Jurkat, Clone E6-1 (cell line): ENCODE measurements at regions not wholly inside any gene's neighbourhood (a gene's known extent, or its start where the extent isn't known, plus 50 kb on each side); places are given as distances from the start of the nearest gene placed in this dataset.

ENCODE experiments used
- DNase-seq: peaks from one replicate; pipeline ENCODE4 v3.0.0-alpha.2; 2011; ENCODE audit warnings: low read depth, low spot score
- H3K4me3 ChIP-seq: 2 replicates; pipeline ENCODE4 v1.5.1; 2011; ENCODE audit warnings: mild to moderate bottlenecking, low read length, control low read depth, moderate library complexity

DNA sequence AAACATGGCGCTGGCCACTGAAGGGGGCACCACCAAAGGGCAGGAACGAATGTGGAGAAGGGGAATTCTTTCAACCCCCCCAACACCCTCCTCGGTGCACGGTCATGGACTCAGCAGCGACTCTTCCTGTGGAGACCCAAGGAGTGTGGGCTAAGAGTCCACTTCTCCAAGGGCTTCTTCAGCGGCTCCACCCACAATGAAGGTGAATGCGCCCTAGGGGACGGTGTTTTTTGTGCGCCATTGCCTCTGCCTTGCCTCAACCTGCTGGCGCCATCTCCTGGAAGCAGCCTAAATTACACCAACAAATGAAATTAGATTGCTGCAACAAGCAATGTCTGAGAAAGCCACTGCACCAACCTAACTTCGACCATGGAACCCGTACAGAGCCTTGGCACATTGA, 169.2 kb upstream of the MAGEB18 start:
- H3K4me3 ChIP-seq, result no peak overlapping the region
- peak; percentile 37 for DNase-seq

DNA sequence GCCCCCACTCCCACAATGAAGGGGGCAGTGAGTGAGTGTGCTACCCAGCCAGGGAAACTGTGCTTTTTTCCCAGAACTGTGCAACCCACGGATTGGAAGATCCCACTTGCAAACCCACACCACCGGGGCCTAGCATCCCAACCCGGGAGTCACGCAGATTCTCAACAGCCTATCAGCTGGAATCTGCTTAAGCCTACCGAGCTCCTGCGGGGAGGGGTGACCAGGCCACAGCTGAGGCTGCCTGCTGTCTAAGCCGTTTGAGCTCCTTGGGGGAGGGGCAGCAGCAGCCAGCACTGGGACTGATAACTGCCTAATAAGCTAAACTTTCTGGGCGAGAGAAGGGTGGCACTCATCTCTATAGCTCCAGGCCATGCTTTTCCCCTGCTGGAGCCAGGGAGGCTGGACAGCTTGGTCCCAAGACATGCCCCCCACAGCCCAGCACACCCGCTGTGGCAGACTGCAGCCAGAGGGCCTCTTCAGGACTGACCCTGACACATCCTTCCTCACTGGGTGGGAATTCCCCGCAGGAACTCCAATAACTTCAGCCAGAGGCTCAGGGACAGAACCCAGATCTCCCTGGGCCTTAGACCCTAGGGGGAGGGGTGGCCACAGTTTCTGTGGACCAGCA, 161.3 kb upstream of the MAGEB18 start:
- no peak overlapping the region for H3K4me3 ChIP-seq
- no peak for DNase-seq

DNA sequence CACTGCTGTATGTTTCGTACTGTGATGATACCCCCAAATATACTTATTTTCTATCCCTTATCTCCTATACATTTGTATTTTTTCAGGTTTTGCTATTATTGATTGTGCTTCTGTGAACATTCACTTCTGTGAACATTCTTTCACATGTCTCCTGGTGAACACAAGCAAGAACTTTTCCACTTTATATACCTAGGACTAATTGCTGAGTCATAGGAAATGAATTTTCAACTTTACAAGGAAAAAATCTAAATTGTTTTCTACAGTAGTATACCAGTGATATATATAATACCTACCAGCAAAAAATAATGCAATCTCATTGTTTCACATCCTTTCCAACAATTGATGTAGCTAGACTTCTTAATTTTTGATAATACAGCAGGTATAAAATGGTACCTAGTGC, 139.5 kb upstream of the MAGEB18 start:
- DNase-seq, result no peak
- H3K4me3 ChIP-seq, result no peak overlapping the region

DNA sequence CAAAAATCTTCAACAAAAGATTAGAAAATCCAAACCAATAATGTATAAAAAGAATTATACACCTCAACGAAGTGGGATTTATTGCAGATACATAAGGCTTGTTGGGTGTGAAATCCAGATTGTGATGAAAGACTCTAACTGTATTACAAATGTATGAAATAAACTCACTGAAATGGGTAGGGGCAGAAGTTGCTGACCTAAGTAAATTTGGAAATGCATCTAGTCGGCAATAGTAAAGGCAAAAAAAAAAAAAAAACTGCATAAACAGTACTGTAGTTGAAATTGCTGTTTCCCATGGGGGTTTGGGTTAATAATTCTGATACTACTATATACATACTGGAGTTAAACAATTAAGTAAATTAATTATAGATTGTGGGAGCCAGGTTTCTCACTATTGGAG, 130.7 kb upstream of the MAGEB18 start:
- no peak for DNase-seq
- H3K4me3 ChIP-seq, result no peak overlapping the region

DNA sequence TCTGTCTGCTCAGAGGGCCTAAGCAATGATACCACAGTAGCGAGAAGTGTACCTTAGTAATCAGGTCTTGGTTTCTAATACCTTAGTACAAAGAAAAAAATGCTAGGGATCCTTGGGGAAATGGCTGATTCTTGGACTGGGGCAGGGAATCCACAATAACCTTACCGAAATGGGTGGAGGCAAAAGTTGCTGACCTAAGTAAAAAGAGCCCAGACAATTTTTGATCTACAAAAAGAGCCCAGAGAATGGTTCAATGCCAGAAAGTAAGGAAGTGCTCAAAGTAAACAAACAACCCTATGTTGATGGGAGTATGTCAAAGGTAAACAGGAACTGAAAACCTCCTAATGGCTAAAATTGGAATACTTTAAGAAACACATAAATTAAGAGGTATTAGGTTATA, 130.1 kb upstream of the MAGEB18 start:
- H3K4me3 ChIP-seq, result no peak overlapping the region
- DNase-seq, result no peak

GRCh38 chrX:26008691-26009090, 129.5 kb upstream of the MAGEB18 start:
- DNase-seq, result no peak
- H3K4me3 ChIP-seq, result no peak overlapping the region

- H3K4me3 ChIP-seq, result no peak overlapping the region
- no peak for DNase-seq
Measured at GRCh38 chrX:26019386-26019785, 118.8 kb upstream of the MAGEB18 start.

DNA sequence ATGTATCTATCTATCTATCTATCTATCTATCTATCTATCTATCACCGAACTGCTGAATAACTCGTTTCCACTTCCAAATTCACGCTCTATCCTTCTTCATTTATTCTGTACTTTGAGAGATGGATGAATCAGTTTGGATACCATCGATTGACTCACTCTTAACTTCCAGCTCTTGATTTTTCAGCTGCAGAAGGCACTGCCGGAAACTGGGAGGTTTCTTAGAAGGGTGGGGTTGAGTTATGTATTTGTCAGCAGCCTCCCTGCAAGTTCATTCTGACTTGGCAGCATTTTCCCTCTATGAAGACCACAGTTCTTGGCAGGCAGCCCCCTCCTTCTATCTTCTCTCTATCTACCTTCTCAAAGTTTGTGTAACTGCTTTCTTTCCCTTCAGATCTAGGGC, 112.0 kb upstream of the MAGEB18 start:
- no peak for DNase-seq
- H3K4me3 ChIP-seq, result no peak overlapping the region

- no peak overlapping the region for H3K4me3 ChIP-seq
- no peak for DNase-seq
Measured at GRCh38 chrX:26032111-26032912, 105.8 kb upstream of the MAGEB18 start.

- DNase-seq, result no peak
- no peak overlapping the region for H3K4me3 ChIP-seq
Measured at GRCh38 chrX:26037367-26037766, 100.8 kb upstream of the MAGEB18 start.

GRCh38 chrX:26050099-26050498, 88.0 kb upstream of the MAGEB18 start:
- H3K4me3 ChIP-seq, result no peak overlapping the region
- DNase-seq, result no peak

GRCh38 chrX:26070882-26071281, 67.3 kb upstream of the MAGEB18 start:
- H3K4me3 ChIP-seq, result no peak overlapping the region
- DNase-seq, result no peak

GRCh38 chrX:26071618-26072017, 66.5 kb upstream of the MAGEB18 start:
- no peak for DNase-seq
- no peak overlapping the region for H3K4me3 ChIP-seq

DNA sequence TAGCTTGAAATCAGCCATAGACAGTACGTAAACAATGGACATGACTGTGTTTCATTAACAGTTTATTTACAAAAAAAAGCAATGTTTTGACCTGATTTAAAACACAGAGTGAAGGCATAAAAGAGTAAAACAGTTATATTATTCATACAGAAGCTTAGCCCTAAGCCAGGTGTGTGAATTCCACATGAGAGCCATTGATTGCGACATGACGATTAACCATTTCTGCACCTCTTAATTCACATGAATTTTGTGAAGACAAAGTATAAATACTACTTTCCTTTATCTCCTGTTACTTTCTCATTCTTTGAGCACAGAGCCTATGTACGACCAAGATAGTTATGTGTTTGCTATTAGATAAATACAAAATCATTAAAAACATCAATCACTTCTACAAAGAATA, 55.0 kb upstream of the MAGEB18 start:
- H3K4me3 ChIP-seq, result no peak overlapping the region
- DNase-seq, result no peak
